OCI-LY3 (cell line): ENCODE measurements at regions not wholly inside any gene's neighbourhood (a gene's known extent, or its start where the extent isn't known, plus 50 kb on each side); places are given as distances from the start of the nearest gene placed in this dataset.
A peak's percentile ranks its signal among the peaks of the same experiment; 100 is the strongest.

Experiments
- H2AFZ ChIP-seq: fragments of 200-600, 300-600 bp; shearing (Covaris generic); 2 replicates; pipeline ENCODE4 v1.6.0; 2014; ENCODE audit warnings: antibody characterized with exemption, low read depth, low read length
- H3K27ac ChIP-seq: fragments of 200-600, 300-600 bp; sonication (generic); 2 replicates; pipeline ENCODE4 v1.5.1; 2014; ENCODE audit warnings: mild to moderate bottlenecking, low read length, moderate library complexity, mixed read lengths
- H3K27me3 ChIP-seq: fragments of 200-600, 300-600 bp; sonication (generic); 2 replicates; pipeline ENCODE4 v1.6.1; 2014; ENCODE audit warnings: low read depth, low read length, mixed read lengths
- H3K36me3 ChIP-seq: fragments of 200-600, 300-600 bp; sonication (generic); replicated peaks from 2 replicates; pipeline ENCODE3; 2014; ENCODE audit warnings: low read depth, low read length, mixed read lengths
- H3K4me1 ChIP-seq: fragments of 300-600, 200-600 bp; sonication (generic); 2 replicates; pipeline ENCODE4 v1.6.1; 2014; ENCODE audit warnings: low read length, mixed read lengths
- H3K4me2 ChIP-seq: fragments of 200-600, 300-600 bp; sonication (generic); 2 replicates; pipeline ENCODE4 v1.6.1; 2014; ENCODE audit warnings: low read length, mixed read lengths
- H3K4me3 ChIP-seq: fragments of 300-600, 200-600 bp; sonication (generic); 2 replicates; pipeline ENCODE4 v1.5.1; 2014; ENCODE audit warnings: antibody characterized with exemption, mild to moderate bottlenecking, low read length, moderate library complexity
- H3K79me2 ChIP-seq: fragments of 300-600, 200-600 bp; shearing (Covaris generic); 2 replicates; pipeline ENCODE4 v1.6.1; 2014; ENCODE audit warnings: mild to moderate bottlenecking, low read length, mixed read lengths
- H3K9ac ChIP-seq: fragments of 300-600, 200-600 bp; shearing (Covaris generic); 2 replicates; pipeline ENCODE4 v1.6.0; 2014; ENCODE audit warnings: mild to moderate bottlenecking, low read length, moderate library complexity
- H3K9me3 ChIP-seq: fragments of 200-600, 300-600 bp; shearing (Covaris generic); 2 replicates; pipeline ENCODE4 v1.6.1; 2014; ENCODE audit warnings: low read length, mixed read lengths; ENCODE audit not compliant: insufficient read depth
- H4K20me1 ChIP-seq: fragments of 200-600, 300-600 bp; sonication (generic); 2 replicates; pipeline ENCODE4 v1.6.1; 2016; ENCODE audit warnings: low read length, mixed read lengths; ENCODE audit not compliant: insufficient read depth
- EZH2phosphoT487 ChIP-seq: fragments of 200-600 bp; shearing (Covaris generic); IDR thresholded peaks from 2 replicates; pipeline ENCODE4 v1.6.1; 2018; ENCODE audit warnings: antibody characterized with exemption, mixed run types, low read depth
- TF ChIP-seq, protein P1 (sequence below): fragments of 200-600, 300-600 bp; sonication (generic); IDR thresholded peaks from 2 replicates; pipeline ENCODE4 v1.5.1; 2014; ENCODE audit warnings: antibody characterized with exemption, low read length, low read depth

GRCh38 chr3:176651622-176652021 lies 545.7 kb downstream of the TBL1XR1 start:
- H3K4me1 ChIP-seq, result no peaks in the 10 kb centered on the region
- H3K27me3 ChIP-seq, result no peaks in the 10 kb centered on the region
- H4K20me1 ChIP-seq, result no peaks in the 10 kb centered on the region
- H3K27ac ChIP-seq, result no peak overlapping the region
- H3K4me2 ChIP-seq, result no peak overlapping the region
- H3K79me2 ChIP-seq, result no peaks in the 10 kb centered on the region
- H3K36me3 ChIP-seq, result no peaks in the 10 kb centered on the region
- H3K9me3 ChIP-seq, result no peaks in the 10 kb centered on the region
- no peak overlapping the region for H3K9ac ChIP-seq
- no peak overlapping the region for H3K4me3 ChIP-seq
- TF ChIP-seq, protein P1, sequence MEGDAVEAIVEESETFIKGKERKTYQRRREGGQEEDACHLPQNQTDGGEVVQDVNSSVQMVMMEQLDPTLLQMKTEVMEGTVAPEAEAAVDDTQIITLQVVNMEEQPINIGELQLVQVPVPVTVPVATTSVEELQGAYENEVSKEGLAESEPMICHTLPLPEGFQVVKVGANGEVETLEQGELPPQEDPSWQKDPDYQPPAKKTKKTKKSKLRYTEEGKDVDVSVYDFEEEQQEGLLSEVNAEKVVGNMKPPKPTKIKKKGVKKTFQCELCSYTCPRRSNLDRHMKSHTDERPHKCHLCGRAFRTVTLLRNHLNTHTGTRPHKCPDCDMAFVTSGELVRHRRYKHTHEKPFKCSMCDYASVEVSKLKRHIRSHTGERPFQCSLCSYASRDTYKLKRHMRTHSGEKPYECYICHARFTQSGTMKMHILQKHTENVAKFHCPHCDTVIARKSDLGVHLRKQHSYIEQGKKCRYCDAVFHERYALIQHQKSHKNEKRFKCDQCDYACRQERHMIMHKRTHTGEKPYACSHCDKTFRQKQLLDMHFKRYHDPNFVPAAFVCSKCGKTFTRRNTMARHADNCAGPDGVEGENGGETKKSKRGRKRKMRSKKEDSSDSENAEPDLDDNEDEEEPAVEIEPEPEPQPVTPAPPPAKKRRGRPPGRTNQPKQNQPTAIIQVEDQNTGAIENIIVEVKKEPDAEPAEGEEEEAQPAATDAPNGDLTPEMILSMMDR, result peak; percentile 12; the same call in 1 of the 2 replicates
- TF ChIP-seq EZH2phosphoT487, result no peak
- H2AFZ ChIP-seq, result no peak overlapping the region

- Histone ChIP-seq H3K9me3 (no peaks in the 10 kb centered on the region), H3K4me3 (no peak overlapping the region), H3K9ac (no peak overlapping the region), H4K20me1 (no peaks in the 10 kb centered on the region), H3K27me3 (no peaks in the 10 kb centered on the region), H3K4me1 (no peaks in the 10 kb centered on the region), H2AFZ (no peak overlapping the region), H3K4me2 (no peak overlapping the region), H3K36me3 (no peaks in the 10 kb centered on the region), H3K27ac (no peak overlapping the region), H3K79me2 (no peaks in the 10 kb centered on the region)
- no peak for TF ChIP-seq EZH2phosphoT487
- TF ChIP-seq, protein P1, result 0 out of 2 replicates have a peak, but pooled peaks have one; percentile 10
These were observed 546.8 kb downstream of the TBL1XR1 start for GRCh38 chr3:176650478-176650877.

GRCh38 chr3:176647987-176648386 lies 549.3 kb downstream of the TBL1XR1 start:
- Histone ChIP-seq H3K79me2 (no peaks in the 10 kb centered on the region), H3K27ac (no peak overlapping the region), H3K4me3 (no peak overlapping the region), H3K27me3 (no peaks in the 10 kb centered on the region), H3K36me3 (no peaks in the 10 kb centered on the region), H4K20me1 (no peaks in the 10 kb centered on the region), H2AFZ (no peak overlapping the region), H3K9me3 (no peaks in the 10 kb centered on the region), H3K4me2 (no peak overlapping the region), H3K9ac (no peak overlapping the region), H3K4me1 (no peaks in the 10 kb centered on the region)
- TF ChIP-seq EZH2phosphoT487, result no peak
- TF ChIP-seq, protein P1, result no peak

DNA sequence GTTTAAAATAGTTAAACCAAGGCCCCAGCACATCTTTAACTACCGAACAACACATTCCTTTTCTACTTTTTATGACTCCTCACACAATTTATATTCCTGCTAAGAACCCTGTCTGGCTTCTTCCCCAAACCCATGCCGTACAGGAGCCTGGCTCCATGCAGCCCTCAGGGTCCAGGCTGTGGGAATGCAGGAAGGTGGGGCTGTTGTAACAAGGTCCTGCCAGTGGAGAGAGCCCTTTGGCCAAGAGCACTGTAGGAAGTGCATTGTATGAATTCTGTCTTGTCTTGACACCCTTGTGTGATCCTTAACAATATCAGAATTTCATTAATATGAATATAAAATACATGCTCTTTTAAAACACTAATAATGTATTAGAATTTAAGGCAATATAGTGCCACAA lies 563.8 kb downstream of the TBL1XR1 start:
- TF ChIP-seq, protein P1, result no peak
- no peak for TF ChIP-seq EZH2phosphoT487
- H2AFZ ChIP-seq, result no peak overlapping the region
- no peaks in the 10 kb centered on the region for H4K20me1 ChIP-seq

More for the DNA sequence above, 563.8 kb downstream of the TBL1XR1 start:
- Histone ChIP-seq H3K27me3 (no peaks in the 10 kb centered on the region), H3K4me1 (no peaks in the 10 kb centered on the region), H3K9me3 (no peaks in the 10 kb centered on the region), H3K36me3 (no peaks in the 10 kb centered on the region), H3K9ac (no peak overlapping the region), H3K79me2 (no peaks in the 10 kb centered on the region), H3K4me2 (no peak overlapping the region), H3K27ac (no peak overlapping the region), H3K4me3 (no peak overlapping the region)
